ENCODE measurements at regions not wholly inside any gene's neighbourhood (a gene's known extent, or its start where the extent isn't known, plus 50 kb on each side); places are given as distances from the start of the nearest gene placed in this dataset.

- DNase-seq = no peak
Measured at GRCh38 chr16:6250511-6250910, 1082.1 kb upstream of the RBFOX1 start.

GRCh38 chr16:6249863-6250262, 1082.8 kb upstream of the RBFOX1 start:
- no peak for DNase-seq

GRCh38 chr16:6248199-6248598, 1084.4 kb upstream of the RBFOX1 start:
- no peak for DNase-seq

- DNase-seq = no peak
Measured at GRCh38 chr16:6247775-6248174, 1084.9 kb upstream of the RBFOX1 start.

- no peak for DNase-seq
Measured at GRCh38 chr16:6247150-6247549, 1085.5 kb upstream of the RBFOX1 start.

- no peak for DNase-seq
Measured at GRCh38 chr16:6246266-6246665, 1086.4 kb upstream of the RBFOX1 start.

- no peak for DNase-seq
Measured at GRCh38 chr16:6232056-6232455, 1100.6 kb upstream of the RBFOX1 start.

- DNase-seq = no peak
Measured at GRCh38 chr16:6231398-6231797, 1101.2 kb upstream of the RBFOX1 start.

GRCh38 chr16:6229186-6229585, 1103.5 kb upstream of the RBFOX1 start:
- no peak for DNase-seq

GRCh38 chr16:6218855-6219254, 1113.8 kb upstream of the RBFOX1 start:
- no peak for DNase-seq

- no peak for DNase-seq
Measured at GRCh38 chr16:6216836-6217235, 1115.8 kb upstream of the RBFOX1 start.

GRCh38 chr16:6211644-6212043, 1114.0 kb upstream of the EEF2KMT start:
- no peak for DNase-seq

- DNase-seq = no peak
Measured at GRCh38 chr16:6209355-6209930, 1111.8 kb upstream of the EEF2KMT start.

GRCh38 chr16:6207580-6207979, 1110.0 kb upstream of the EEF2KMT start:
- DNase-seq = no peak

GRCh38 chr16:6207124-6207523, 1109.5 kb upstream of the EEF2KMT start:
- no peak for DNase-seq

GRCh38 chr16:6206080-6206479, 1108.5 kb upstream of the EEF2KMT start:
- DNase-seq = no peak

- no peak for DNase-seq
Measured at GRCh38 chr16:6204945-6205344, 1107.3 kb upstream of the EEF2KMT start.

- DNase-seq = no peak
Measured at GRCh38 chr16:6200861-6201260, 1103.3 kb upstream of the EEF2KMT start.

- no peak for DNase-seq
Measured at GRCh38 chr16:6200271-6200670, 1102.7 kb upstream of the EEF2KMT start.

- DNase-seq = no peak
Measured at GRCh38 chr16:6195966-6196365, 1098.4 kb upstream of the EEF2KMT start.

GRCh38 chr16:6193718-6194117, 1096.1 kb upstream of the EEF2KMT start:
- no peak for DNase-seq

- no peak for DNase-seq
Measured at GRCh38 chr16:6192984-6193383, 1095.4 kb upstream of the EEF2KMT start.

- DNase-seq = no peak
Measured at GRCh38 chr16:6192532-6192931, 1094.9 kb upstream of the EEF2KMT start.

GRCh38 chr16:6190776-6191175, 1093.2 kb upstream of the EEF2KMT start:
- no peak for DNase-seq

GRCh38 chr16:6189216-6189615, 1091.6 kb upstream of the EEF2KMT start:
- DNase-seq = no peak

All from activated naive CD4-positive, alpha-beta T cell treated with anti-CD3 and anti-CD28 coated beads, Interleukin-2, amount 50 U/mL, for 16 hours (primary cell).